Glutamatergic neuron (in vitro differentiated cells): ENCODE measurements at regions not wholly inside any gene's neighbourhood (a gene's known extent, or its start where the extent isn't known, plus 50 kb on each side); places are given as distances from the start of the nearest gene placed in this dataset.
A peak's percentile ranks its signal among the peaks of the same experiment; 100 is the strongest.

Experiments used
- DNase-seq: peaks from one replicate; pipeline ENCODE4 v3.0.0; 2022
- H3K27ac Mint-ChIP-seq: one replicate; pipeline ENCODE4 v1.8.0; 2020; ENCODE audit warnings: mild to moderate bottlenecking, mixed read lengths, inconsistent platforms; ENCODE audit not compliant: unreplicated experiment
- H3K27me3 Mint-ChIP-seq: one replicate; pipeline ENCODE4 v1.8.0; 2020; ENCODE audit warnings: mild to moderate bottlenecking, moderate library complexity, mixed read lengths, inconsistent platforms; ENCODE audit not compliant: unreplicated experiment
- H3K36me3 Mint-ChIP-seq: one replicate; pipeline ENCODE4 v1.8.0; 2020; ENCODE audit warnings: mild to moderate bottlenecking, mixed read lengths, inconsistent platforms; ENCODE audit not compliant: unreplicated experiment
- H3K4me1 Mint-ChIP-seq: one replicate; pipeline ENCODE4 v1.8.0; 2020; ENCODE audit warnings: mild to moderate bottlenecking, low read depth, mixed read lengths, inconsistent platforms; ENCODE audit not compliant: unreplicated experiment
- H3K4me3 Mint-ChIP-seq: one replicate; pipeline ENCODE4 v1.8.0; 2020; ENCODE audit warnings: mild to moderate bottlenecking, mixed read lengths, inconsistent platforms; ENCODE audit not compliant: unreplicated experiment
- H3K9me3 Mint-ChIP-seq: one replicate; pipeline ENCODE4 v1.8.0; 2020; ENCODE audit warnings: mild to moderate bottlenecking, moderate library complexity, mixed read lengths, inconsistent platforms; ENCODE audit not compliant: unreplicated experiment
- TF ChIP-seq, protein P1 (sequence below): fragments of 200-600 bp; sonication (generic); IDR thresholded peaks from one replicate; pipeline ENCODE4 v1.5.0; 2021; ENCODE audit not compliant: partially characterized antibody, unreplicated experiment

DNA sequence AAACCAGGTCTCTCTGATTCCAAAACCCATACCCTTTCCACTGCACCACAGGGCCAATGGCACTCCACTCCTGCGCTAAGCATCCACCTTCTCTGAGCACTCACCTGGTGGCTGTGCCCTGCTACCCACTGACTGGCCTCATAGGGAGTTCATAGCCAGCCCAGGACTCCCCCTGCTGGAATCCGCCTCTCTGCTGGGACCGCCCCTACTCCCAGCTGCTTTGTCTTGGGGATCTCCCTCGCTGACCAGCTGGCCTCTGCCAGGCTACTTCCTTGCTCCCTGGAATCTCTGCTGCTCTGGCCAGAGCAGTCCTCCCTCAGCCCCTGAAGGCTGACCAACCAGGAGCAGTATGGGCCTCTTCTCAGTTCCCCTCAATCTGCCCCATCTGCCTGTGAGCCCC lies 129.7 kb downstream of the FAXC start:
- TF ChIP-seq, protein P1, sequence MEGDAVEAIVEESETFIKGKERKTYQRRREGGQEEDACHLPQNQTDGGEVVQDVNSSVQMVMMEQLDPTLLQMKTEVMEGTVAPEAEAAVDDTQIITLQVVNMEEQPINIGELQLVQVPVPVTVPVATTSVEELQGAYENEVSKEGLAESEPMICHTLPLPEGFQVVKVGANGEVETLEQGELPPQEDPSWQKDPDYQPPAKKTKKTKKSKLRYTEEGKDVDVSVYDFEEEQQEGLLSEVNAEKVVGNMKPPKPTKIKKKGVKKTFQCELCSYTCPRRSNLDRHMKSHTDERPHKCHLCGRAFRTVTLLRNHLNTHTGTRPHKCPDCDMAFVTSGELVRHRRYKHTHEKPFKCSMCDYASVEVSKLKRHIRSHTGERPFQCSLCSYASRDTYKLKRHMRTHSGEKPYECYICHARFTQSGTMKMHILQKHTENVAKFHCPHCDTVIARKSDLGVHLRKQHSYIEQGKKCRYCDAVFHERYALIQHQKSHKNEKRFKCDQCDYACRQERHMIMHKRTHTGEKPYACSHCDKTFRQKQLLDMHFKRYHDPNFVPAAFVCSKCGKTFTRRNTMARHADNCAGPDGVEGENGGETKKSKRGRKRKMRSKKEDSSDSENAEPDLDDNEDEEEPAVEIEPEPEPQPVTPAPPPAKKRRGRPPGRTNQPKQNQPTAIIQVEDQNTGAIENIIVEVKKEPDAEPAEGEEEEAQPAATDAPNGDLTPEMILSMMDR = no peak
- Mint-ChIP-seq H3K4me1 (peaks cover 11% of the 10 kb centered on the region), H3K27ac (peak overlapping the region; percentile 67), H3K27me3 (no peaks in the 10 kb centered on the region), H3K9me3 (no peaks in the 10 kb centered on the region), H3K36me3 (no peaks in the 10 kb centered on the region), H3K4me3 (no peak overlapping the region)
- peak; percentile 52 for DNase-seq

DNA sequence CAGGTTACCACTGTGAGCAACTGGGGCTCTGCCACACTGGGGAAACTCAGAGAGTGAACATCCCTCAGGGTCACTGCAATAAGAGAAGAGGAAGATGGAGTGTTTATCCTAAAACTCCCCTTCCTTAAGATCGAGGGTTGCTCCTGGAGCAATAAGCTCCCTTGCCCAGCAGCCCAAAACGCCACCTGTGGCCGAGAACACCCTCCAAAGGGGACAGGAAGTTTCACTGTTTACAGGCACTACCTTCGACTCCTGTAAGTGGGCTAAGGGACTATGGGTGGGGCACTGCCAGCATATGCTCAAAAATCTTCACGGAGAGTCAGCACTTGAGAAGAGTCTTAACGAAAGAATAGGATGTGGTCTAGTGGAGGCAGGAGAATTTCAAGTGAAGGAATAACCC lies 132.5 kb downstream of the FAXC start:
- Mint-ChIP-seq H3K36me3 (no peaks in the 10 kb centered on the region), H3K9me3 (no peaks in the 10 kb centered on the region), H3K4me1 (peaks cover 5% of the 10 kb centered on the region), H3K27ac (no peak overlapping the region), H3K27me3 (peaks cover 2% of the 10 kb centered on the region), H3K4me3 (no peak overlapping the region)
- no peak for DNase-seq
- TF ChIP-seq, protein P1 = no peak

DNA sequence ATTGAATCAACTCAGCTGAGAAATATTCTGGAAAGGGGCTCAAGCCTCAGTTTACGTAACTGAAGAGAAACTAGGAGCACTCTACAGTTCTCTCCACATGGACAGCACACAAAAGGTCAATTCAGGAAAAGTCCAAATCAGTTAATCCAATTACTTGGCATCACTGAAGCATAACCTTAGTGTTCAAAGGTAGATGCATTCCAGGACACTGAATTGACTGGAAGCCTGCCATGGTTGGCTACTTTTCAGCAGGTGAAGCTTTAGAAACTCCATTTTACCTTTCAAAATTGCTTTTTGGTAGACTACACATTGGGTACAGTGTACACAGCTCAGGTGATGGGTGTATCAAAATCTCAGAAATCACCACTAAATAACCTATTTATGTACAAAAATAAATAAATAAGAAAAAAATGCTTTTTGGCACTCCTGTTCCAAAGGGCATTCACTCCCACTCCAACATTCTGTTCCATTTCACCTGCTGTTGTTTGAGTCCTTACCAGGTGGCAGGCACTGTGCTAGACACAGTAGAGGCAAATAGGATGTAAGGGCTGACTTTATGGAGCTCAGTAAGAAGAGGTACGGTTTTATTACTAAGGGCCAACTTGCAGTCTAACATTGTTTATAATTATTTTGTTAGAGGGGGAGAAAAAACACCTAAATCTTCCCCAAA lies 153.4 kb downstream of the FAXC start:
- peaks cover 8% of the 10 kb centered on the region for H3K9me3 Mint-ChIP-seq
- H3K27me3 Mint-ChIP-seq = peaks cover 3% of the 10 kb centered on the region
- TF ChIP-seq, protein P1 = no peak
- no peak for DNase-seq
- H3K36me3 Mint-ChIP-seq = peaks cover 9% of the 10 kb centered on the region
- no peak overlapping the region for H3K4me3 Mint-ChIP-seq
- H3K27ac Mint-ChIP-seq = no peak overlapping the region
- no peaks in the 10 kb centered on the region for H3K4me1 Mint-ChIP-seq

DNA sequence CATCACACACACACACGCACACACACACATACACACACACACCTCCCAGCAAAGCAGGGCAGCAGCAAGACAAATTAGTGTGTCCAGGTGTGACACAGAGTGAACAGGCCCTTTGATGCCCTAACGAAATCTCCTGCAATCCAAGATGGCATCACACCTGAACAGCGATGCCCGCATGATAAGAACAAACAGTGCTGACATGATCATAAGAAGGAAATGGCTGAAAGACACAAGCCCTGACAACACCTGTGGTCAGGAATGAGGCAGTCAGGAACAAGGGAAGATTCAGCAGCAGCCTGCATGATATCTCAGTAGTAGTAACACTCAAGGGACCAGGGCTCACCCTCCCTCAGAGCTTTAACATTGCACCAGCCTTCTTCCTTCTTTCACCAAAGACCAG lies 156.9 kb downstream of the FAXC start:
- DNase-seq = no peak
- Mint-ChIP-seq H3K4me1 (no peaks in the 10 kb centered on the region), H3K27ac (no peak overlapping the region), H3K4me3 (no peak overlapping the region), H3K36me3 (peaks cover 9% of the 10 kb centered on the region), H3K27me3 (no peaks in the 10 kb centered on the region), H3K9me3 (peaks cover 2% of the 10 kb centered on the region)
- TF ChIP-seq, protein P1 = no peak

DNA sequence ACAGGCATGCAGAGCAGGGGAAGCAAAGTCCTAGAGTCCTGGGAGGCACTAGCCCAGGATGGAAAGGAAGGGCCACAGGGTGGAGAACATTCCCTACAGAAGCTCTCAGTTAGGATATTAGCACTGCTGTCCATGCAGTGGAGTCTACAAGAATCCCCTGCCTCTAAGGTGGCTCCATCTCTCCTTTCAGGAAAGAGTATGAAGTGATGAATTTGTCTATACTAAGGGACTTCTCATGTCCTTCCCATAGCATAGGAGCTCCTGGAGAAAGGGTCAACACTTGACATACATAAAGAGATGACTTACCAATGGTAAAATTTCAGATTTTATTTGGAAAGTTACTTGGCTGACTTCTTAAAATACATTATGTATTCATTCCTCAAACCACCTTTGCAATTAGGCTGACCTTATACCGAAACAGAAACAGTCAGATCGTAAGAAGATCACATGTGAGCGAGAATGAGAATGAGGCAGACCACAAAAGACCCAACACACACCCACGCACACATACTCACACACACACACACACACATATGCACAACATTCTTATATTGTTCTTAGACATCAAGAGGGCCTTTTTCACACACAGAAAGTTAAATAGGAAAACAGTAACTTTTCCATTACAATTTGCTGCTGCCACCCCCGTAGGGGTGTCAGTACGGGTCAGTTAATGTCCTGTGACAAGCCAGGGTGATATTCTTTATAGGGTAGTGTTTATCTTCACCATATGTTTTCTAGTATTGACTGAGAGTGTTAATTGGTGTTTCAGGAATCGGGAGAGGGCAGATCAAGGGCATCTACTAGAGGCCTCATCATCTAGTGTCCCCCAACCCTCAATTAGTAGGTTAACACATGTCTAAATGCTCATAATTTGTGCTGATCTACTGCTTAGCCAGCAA lies 159.4 kb downstream of the FAXC start:
- no peaks in the 10 kb centered on the region for H3K4me1 Mint-ChIP-seq
- peaks cover 9% of the 10 kb centered on the region for H3K36me3 Mint-ChIP-seq
- no peak overlapping the region for H3K4me3 Mint-ChIP-seq
- no peak for DNase-seq
- peak overlapping the region; percentile 26 for H3K27ac Mint-ChIP-seq
- TF ChIP-seq, protein P1 = no peak
- H3K27me3 Mint-ChIP-seq = peaks cover 2% of the 10 kb centered on the region
- H3K9me3 Mint-ChIP-seq = peaks cover 2% of the 10 kb centered on the region
